Psoas muscle (tissue), 7 donors: ENCODE measurements at regions not wholly inside any gene's neighbourhood (a gene's known extent, or its start where the extent isn't known, plus 50 kb on each side); places are given as distances from the start of the nearest gene placed in this dataset.
"Not testable (repeated sequence)": the region's sequence is repeated elsewhere in the genome, so short reads cannot be mapped to it uniquely, and the experiment has no call there.

Experiments
- ATAC-seq, 4 donors: fragments of 200-7000 bp; cut with Tn5 transposase; one replicate each; pipeline ENCODE4 v1.9.1; 2020; ENCODE audit warnings: moderate library complexity in 3 of 4, mild to moderate bottlenecking in 2 of 4
- DNase-seq, 2 donors: peaks; one replicate each; pipeline ENCODE4 v3.0.0-alpha.2; 2020
- H3K27ac ChIP-seq: fragments of 200-600 bp; one replicate; pipeline ENCODE4 v1.8.0; 2022
- H3K27me3 ChIP-seq, 3 donors: fragments of 200-600 bp in 1 of 3; one replicate each; pipeline versions ENCODE4 v1.6.1 to v1.8.0; 2013 to 2022; ENCODE audit warnings: low read length in 2 of 3, mild to moderate bottlenecking in 2 of 3, moderate library complexity in 1 of 3; ENCODE audit not compliant: insufficient read depth in 3 of 3
- H3K36me3 ChIP-seq, 2 donors: fragments of 200-600 bp in 1 of 2; one replicate each; pipeline versions ENCODE4 v1.6.1 to v1.8.0; 2013 to 2022; ENCODE audit warnings: low read depth in 1 of 2, mild to moderate bottlenecking in 1 of 2, moderate library complexity in 1 of 2; ENCODE audit not compliant: insufficient read depth in 1 of 2
- H3K4me1 ChIP-seq: fragments of 200-600 bp; one replicate; pipeline ENCODE4 v1.8.0; 2022
- H3K4me3 ChIP-seq: fragments of 200-600 bp; one replicate; pipeline ENCODE4 v1.8.0; 2022; ENCODE audit warnings: mild to moderate bottlenecking
- H3K9me3 ChIP-seq: fragments of 200-600 bp; one replicate; pipeline ENCODE4 v1.8.0; 2022
- WGBS, 3 donors: extraction: QIAGEN DNeasy Blood & Tissue Kit; methylation state at CpG; one replicate each; pipeline versions ENCODE4 v1.1.6 to v1.1.7; 2013; 5-methylcytosine and 5-hydroxymethylcytosine counted together
- intact Hi-C, 2 donors: fragments of 100-400 bp; cut with DNase I; formaldehyde crosslinking; loops; one replicate each; pipeline versions ENCODE4 v1.11.0 to v1.14.2; 2022
- TF ChIP-seq, protein P1 (sequence below): fragments of 200-600 bp; IDR thresholded peaks from one replicate; pipeline ENCODE4 v1.8.0; 2022; ENCODE audit warnings: antibody characterized with exemption
- donor health status: healthy with polysubstance abuse.
- donor health status: DM: no; HTN: no; CAD: no; lungs with moderate emphysema.
- donor health status: Bipolar disorder and iron deficiency.
- donor health status: healthy.
- donor health status: DM: yes; HTN: yes; CAD: no.
- donor health status: DM: no; HTN: no; CAD: no.
- donor health status: DM: yes; HTN: yes; CAD: no.

DNA sequence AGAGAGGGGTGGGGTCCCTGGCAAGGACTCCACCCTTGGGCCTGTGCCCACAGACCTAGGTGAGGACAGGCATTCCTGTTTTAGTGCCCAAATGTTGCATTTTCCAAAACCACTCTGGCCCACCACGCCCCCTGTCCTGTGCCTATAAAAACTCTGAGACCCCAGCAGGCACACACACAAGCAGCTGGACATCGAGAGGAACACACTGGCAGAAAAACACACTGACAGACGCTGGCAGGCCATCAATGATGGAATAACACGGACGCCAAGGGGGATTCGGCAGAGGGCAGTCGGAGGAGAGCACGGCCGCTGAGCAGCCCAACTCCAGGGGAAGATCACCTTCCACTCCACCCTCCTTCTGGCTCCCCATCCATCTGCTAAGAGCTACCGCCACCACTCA lies 386.9 kb upstream of the AUTS2 start:
- ATAC-seq (no peak), DNase-seq (no peak)
- WGBS, 3 donors: 31 to 44% (median 43%) methylated on average over 10 of the region's 10 CpGs

DNA sequence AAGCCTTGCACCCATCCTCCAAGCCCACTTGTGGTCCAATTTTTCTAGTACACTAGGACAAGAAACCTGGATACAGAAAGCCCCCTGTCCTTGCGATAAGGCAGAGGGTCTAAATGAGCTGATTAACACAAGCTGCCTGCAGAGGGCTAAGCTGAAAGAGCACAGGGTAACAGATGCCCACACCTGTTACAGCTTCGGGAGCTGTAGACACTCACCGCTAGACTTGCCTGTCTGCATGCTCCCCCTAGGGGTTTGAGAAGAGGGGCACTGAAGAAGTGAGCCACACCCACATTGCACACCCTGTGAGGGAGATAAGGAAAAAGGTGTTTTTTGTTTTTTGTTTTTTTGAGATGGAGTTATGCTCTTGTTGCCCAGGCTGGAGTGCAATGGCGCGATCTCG lies 386.5 kb upstream of the AUTS2 start:
- Histone ChIP-seq H3K27me3 (no peaks in the 10 kb centered on the region), H3K4me1 (no peaks in the 10 kb centered on the region), H3K36me3 (no peaks in the 10 kb centered on the region), H3K4me3 (no peak overlapping the region), H3K27ac (no peak overlapping the region), H3K9me3 (no peaks in the 10 kb centered on the region)
- intact Hi-C loops: no loop called here
- ATAC-seq: no peak
- 56 to 62% (median 62%) methylated on average over 6 of the region's 6 CpGs for WGBS, 3 donors
- TF ChIP-seq, protein P1, sequence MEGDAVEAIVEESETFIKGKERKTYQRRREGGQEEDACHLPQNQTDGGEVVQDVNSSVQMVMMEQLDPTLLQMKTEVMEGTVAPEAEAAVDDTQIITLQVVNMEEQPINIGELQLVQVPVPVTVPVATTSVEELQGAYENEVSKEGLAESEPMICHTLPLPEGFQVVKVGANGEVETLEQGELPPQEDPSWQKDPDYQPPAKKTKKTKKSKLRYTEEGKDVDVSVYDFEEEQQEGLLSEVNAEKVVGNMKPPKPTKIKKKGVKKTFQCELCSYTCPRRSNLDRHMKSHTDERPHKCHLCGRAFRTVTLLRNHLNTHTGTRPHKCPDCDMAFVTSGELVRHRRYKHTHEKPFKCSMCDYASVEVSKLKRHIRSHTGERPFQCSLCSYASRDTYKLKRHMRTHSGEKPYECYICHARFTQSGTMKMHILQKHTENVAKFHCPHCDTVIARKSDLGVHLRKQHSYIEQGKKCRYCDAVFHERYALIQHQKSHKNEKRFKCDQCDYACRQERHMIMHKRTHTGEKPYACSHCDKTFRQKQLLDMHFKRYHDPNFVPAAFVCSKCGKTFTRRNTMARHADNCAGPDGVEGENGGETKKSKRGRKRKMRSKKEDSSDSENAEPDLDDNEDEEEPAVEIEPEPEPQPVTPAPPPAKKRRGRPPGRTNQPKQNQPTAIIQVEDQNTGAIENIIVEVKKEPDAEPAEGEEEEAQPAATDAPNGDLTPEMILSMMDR: no peak
- no peak for DNase-seq

More for the DNA sequence above, 386.9 kb upstream of the AUTS2 start:
- intact Hi-C loops: no loop called here
- Histone ChIP-seq H3K4me3 (no peak overlapping the region), H3K27me3 (no peaks in the 10 kb centered on the region), H3K36me3 (no peaks in the 10 kb centered on the region), H3K27ac (no peak overlapping the region), H3K9me3 (no peaks in the 10 kb centered on the region), H3K4me1 (no peaks in the 10 kb centered on the region)
- TF ChIP-seq, protein P1: no peak

DNA sequence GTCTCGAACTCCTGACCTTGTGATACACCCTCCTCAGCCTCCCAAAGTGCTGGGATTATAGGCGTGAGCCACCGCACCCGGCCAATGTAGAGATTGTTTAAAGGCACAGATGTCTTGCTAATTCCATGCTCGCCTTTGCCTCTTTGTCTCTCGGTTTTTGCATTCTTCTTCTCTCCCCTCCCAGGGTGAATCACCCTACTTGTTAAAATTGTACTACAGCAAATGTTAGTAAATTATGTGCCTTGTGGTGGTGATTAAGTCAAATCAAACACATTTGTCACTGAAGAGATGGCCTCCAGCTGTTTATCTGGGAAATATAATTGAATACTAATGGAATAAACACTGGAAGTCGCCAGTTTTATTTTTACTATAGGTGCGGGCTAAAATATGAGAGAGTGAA lies 384.4 kb upstream of the AUTS2 start:
- intact Hi-C loops: no loop called here
- TF ChIP-seq, protein P1: no peak
- Histone ChIP-seq H3K27ac (no peak overlapping the region), H3K27me3 (no peaks in the 10 kb centered on the region), H3K9me3 (no peaks in the 10 kb centered on the region), H3K36me3 (no peaks in the 10 kb centered on the region), H3K4me3 (no peak overlapping the region), H3K4me1 (no peaks in the 10 kb centered on the region)
- WGBS, 3 donors: 68 to 75% (median 75%) methylated on average over 8 of the region's 8 CpGs
- no peak for ATAC-seq
- no peak for DNase-seq

DNA sequence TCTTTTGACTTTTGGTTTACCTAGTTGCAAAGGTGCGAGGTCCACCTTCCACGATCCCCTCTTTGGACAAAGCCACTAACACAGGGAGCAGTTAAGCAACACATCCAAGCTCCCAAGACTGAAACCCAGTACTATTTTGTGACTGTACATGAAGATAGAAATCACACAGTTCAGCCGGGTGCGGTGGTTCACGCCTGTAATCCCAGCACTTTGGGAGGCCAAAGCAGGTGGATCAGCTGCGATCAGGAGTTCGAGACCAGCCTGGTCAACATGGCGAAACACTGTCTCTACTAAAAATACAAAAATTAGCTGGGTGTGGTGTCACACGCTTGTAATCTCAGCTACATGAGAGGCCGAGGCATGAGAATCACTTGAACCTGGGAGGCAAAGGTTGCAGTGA lies 382.8 kb upstream of the AUTS2 start:
- H3K27me3 ChIP-seq, H3K4me3 ChIP-seq, H3K4me1 ChIP-seq, H3K36me3 ChIP-seq, H3K27ac ChIP-seq, H3K9me3 ChIP-seq, intact Hi-C loops, ATAC-seq, DNase-seq: not testable (repeated sequence)
- WGBS, 3 donors: 93 to 99% (median 94%) methylated on average over 10 of the region's 10 CpGs

DNA sequence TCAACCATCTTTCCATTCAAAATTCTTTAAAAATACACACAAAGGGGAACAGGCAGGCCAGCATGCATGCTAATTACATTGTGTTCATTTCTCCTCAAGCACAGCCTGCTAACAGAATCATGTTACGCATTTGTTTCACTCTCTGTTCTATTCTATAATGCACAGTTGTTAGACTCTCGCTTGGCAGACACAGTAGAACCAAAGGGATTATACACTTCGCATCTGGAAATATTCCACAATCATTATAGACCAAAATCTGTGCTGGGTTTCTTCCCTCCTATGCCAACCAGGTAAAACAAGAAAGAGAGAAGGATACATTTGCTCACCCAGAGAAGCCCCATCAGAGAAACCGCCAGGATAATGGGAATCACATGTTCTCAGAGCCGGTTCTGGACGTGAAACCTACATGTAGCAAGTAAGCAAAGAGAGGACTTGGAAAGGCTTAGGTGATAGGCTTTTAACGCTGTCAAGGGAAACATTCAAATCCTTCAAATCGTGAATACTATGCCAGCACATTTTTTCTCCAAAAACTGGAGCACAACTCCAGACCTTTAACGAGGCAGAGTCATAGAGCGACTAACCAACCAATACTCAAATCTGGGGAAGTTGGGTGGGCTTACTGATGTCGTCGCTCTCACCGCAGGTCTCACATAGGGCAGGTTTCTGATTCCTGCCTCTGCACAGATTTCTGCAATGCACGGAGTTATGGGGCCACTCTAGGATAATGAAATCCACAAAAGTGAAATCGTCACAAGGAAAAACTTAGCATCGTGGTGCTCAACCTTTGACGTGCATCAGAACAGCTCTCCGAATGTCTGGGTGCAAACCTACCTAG lies 380.5 kb upstream of the AUTS2 start:
- no peak for ATAC-seq
- H3K4me3 ChIP-seq: no peak overlapping the region
- intact Hi-C loops: no loop called here
- H3K27me3 ChIP-seq: no peaks in the 10 kb centered on the region
- H3K36me3 ChIP-seq: no peaks in the 10 kb centered on the region
- no peak overlapping the region for H3K27ac ChIP-seq
- H3K9me3 ChIP-seq: no peaks in the 10 kb centered on the region
- 25 to 30% (median 27%) methylated on average over 18 of the region's 18 CpGs for WGBS, 3 donors
- H3K4me1 ChIP-seq: no peaks in the 10 kb centered on the region
- TF ChIP-seq, protein P1: no peak
- no peak for DNase-seq
